Astrocyte (in vitro differentiated cells and primary cell): ENCODE measurements at regions not wholly inside any gene's neighbourhood (a gene's known extent, or its start where the extent isn't known, plus 50 kb on each side); places are given as distances from the start of the nearest gene placed in this dataset.

Source experiments
- EZH2 ChIP-seq: IDR thresholded peaks from 2 replicates; pipeline ENCODE4 v1.6.1; 2012; ENCODE audit warnings: mild to moderate bottlenecking, low read length, inconsistent platforms; ENCODE audit not compliant: insufficient read depth
- TF ChIP-seq, protein P1 (sequence below): IDR thresholded peaks from 2 replicates; pipeline ENCODE4 v1.5.1; 2011; ENCODE audit warnings: low read depth, mild to moderate bottlenecking, inconsistent platforms, low read length, moderate library complexity; ENCODE audit not compliant: insufficient read depth

DNA sequence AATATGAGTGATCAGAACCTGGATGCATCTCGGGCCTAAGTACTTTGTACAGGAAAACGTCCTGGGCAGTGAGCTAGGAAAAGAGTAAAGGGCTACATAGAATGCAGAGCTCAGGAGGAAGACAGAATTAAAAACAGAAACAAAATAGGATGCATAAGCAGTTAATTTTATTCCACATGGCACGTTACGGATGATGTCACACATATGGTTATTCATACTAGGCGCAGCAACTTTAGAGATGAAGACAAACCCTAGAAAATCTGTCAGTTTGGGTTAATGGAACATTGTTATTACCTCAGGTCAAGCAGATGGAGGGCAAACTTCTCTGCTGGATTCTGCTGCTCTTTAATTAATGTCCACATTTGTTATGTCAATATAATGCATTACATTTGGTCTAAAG, 445.4 kb downstream of the ANXA1 start:
- TF ChIP-seq, protein P1, sequence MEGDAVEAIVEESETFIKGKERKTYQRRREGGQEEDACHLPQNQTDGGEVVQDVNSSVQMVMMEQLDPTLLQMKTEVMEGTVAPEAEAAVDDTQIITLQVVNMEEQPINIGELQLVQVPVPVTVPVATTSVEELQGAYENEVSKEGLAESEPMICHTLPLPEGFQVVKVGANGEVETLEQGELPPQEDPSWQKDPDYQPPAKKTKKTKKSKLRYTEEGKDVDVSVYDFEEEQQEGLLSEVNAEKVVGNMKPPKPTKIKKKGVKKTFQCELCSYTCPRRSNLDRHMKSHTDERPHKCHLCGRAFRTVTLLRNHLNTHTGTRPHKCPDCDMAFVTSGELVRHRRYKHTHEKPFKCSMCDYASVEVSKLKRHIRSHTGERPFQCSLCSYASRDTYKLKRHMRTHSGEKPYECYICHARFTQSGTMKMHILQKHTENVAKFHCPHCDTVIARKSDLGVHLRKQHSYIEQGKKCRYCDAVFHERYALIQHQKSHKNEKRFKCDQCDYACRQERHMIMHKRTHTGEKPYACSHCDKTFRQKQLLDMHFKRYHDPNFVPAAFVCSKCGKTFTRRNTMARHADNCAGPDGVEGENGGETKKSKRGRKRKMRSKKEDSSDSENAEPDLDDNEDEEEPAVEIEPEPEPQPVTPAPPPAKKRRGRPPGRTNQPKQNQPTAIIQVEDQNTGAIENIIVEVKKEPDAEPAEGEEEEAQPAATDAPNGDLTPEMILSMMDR, result no peak
- TF ChIP-seq EZH2, result no peak
